ENCODE measurements at regions not wholly inside any gene's neighbourhood (a gene's known extent, or its start where the extent isn't known, plus 50 kb on each side); places are given as distances from the start of the nearest gene placed in this dataset.

GRCh38 chr15:93899817-93900216, 331.5 kb upstream of the MCTP2 start:
- no peak for TF ChIP-seq CTCF (IDR thresholded peaks at IDR 0.05; ENCODE audit: low read depth, low read length)
- DNase-seq (ENCODE audit: extremely low read depth, low read depth) = no peak

GRCh38 chr15:93897377-93897776, 334.0 kb upstream of the MCTP2 start:
- TF ChIP-seq CTCF (IDR thresholded peaks at IDR 0.05; ENCODE audit: low read depth, low read length) = no peak
- DNase-seq (ENCODE audit: extremely low read depth, low read depth) = no peak

GRCh38 chr15:93895976-93896770, 335.2 kb upstream of the MCTP2 start:
- DNase-seq (ENCODE audit: extremely low read depth, low read depth) = no peak
- no peak for TF ChIP-seq CTCF (IDR thresholded peaks at IDR 0.05; ENCODE audit: low read depth, low read length)

- TF ChIP-seq CTCF (IDR thresholded peaks at IDR 0.05; ENCODE audit: low read depth, low read length) = no peak
- no peak for DNase-seq (ENCODE audit: extremely low read depth, low read depth)
Measured at GRCh38 chr15:93894438-93895036, 336.8 kb upstream of the MCTP2 start.

- no peak for DNase-seq (ENCODE audit: extremely low read depth, low read depth)
- no peak for TF ChIP-seq CTCF (IDR thresholded peaks at IDR 0.05; ENCODE audit: low read depth, low read length)
Measured at GRCh38 chr15:93887151-93887550, 344.2 kb upstream of the MCTP2 start.

- DNase-seq (ENCODE audit: extremely low read depth, low read depth) = no peak
- no peak for TF ChIP-seq CTCF (IDR thresholded peaks at IDR 0.05; ENCODE audit: low read depth, low read length)
Measured at GRCh38 chr15:93882779-93883178, 348.6 kb upstream of the MCTP2 start.

- DNase-seq (ENCODE audit: extremely low read depth, low read depth) = no peak
- TF ChIP-seq CTCF (IDR thresholded peaks at IDR 0.05; ENCODE audit: low read depth, low read length) = no peak
Measured at GRCh38 chr15:93882141-93882540, 349.2 kb upstream of the MCTP2 start.

All from AG09319 (cell line).